K562 (cell line): ENCODE measurements at regions not wholly inside any gene's neighbourhood (a gene's known extent, or its start where the extent isn't known, plus 50 kb on each side); places are given as distances from the start of the nearest gene placed in this dataset.

Source experiments
- ARID2 ChIP-seq: fragments of 450-650 bp; IDR thresholded peaks from 2 replicates; pipeline ENCODE4 v1.6.1; 2017; ENCODE audit warnings: antibody characterized with exemption, mild to moderate bottlenecking
- CTCF ChIP-seq, 3 experiments: IDR thresholded peaks in 2 of 3; conservative IDR thresholded peaks in 1 of 3; 2 replicates each; pipeline ENCODE4 v1.5.1; 2011 to 2012; ENCODE audit warnings: low read length in 3 of 3, mild to moderate bottlenecking in 3 of 3, control low read depth in 2 of 3, improper control_type of control experiment in 1 of 3, inconsistent platforms in 1 of 3, low read depth in 1 of 3, mixed read lengths in 1 of 3, moderate library complexity in 1 of 3; ENCODE audit not compliant: insufficient read depth in 2 of 3
- SREBF1 ChIP-seq: fragments of 150-350 bp; IDR thresholded peaks from 2 replicates; pipeline ENCODE4 v1.6.1; 2014; ENCODE audit warnings: antibody characterized with exemption, low read depth, low read length, borderline replicate concordance
- USF2 ChIP-seq: sonication (generic); formaldehyde crosslinking; IDR thresholded peaks from 2 replicates; pipeline ENCODE4 v1.5.0; 2020; ENCODE audit warnings: missing genetic modification reagents

GRCh38 chr4:100799761-100800539 lies 282.1 kb upstream of the EMCN start:
- TF ChIP-seq SREBF1 (no peak), USF2 (CRISPR knock-in tag) (no peak), ARID2 (no peak), CTCF (IDR thresholded peaks at IDR 0.05 in 2 of 3, conservative IDR thresholded peaks at IDR 0.05 in 1 of 3; ENCODE audit: insufficient read depth in 2 of 3, low read depth in 1 of 3, low read length in 3 of 3) (no peak)
